ENCODE measurements at regions not wholly inside any gene's neighbourhood (a gene's known extent, or its start where the extent isn't known, plus 50 kb on each side); places are given as distances from the start of the nearest gene placed in this dataset.

- TF ChIP-seq ZFX (IDR thresholded peaks at IDR 0.05; ENCODE audit: borderline replicate concordance) (no peak), CTCF (IDR thresholded peaks at IDR 0.05) (no peak)
- no peak overlapping the region for H3K27ac ChIP-seq
These were observed 107.5 kb downstream of the NPTX2 start for GRCh38 chr7:98724591-98724990.

GRCh38 chr7:98727146-98727709 is 110.1 kb downstream of the NPTX2 start:
- no peak overlapping the region for H3K27ac ChIP-seq
- TF ChIP-seq ZFX (IDR thresholded peaks at IDR 0.05; ENCODE audit: borderline replicate concordance) (no peak), CTCF (IDR thresholded peaks at IDR 0.05) (no peak)

- H3K27ac ChIP-seq = no peak overlapping the region
- TF ChIP-seq ZFX (IDR thresholded peaks at IDR 0.05; ENCODE audit: borderline replicate concordance) (no peak), CTCF (IDR thresholded peaks at IDR 0.05) (no peak)
These were observed 111.5 kb downstream of the NPTX2 start for GRCh38 chr7:98728555-98728954.

- TF ChIP-seq CTCF (IDR thresholded peaks at IDR 0.05) (no peak), ZFX (IDR thresholded peaks at IDR 0.05; ENCODE audit: borderline replicate concordance) (no peak)
- H3K27ac ChIP-seq = no peak overlapping the region
These were observed 112.0 kb downstream of the NPTX2 start for GRCh38 chr7:98729121-98729520.

- H3K27ac ChIP-seq = no peak overlapping the region
- no peak for TF ChIP-seq ZFX (IDR thresholded peaks at IDR 0.05; ENCODE audit: borderline replicate concordance)
- no peak for TF ChIP-seq CTCF (IDR thresholded peaks at IDR 0.05)
These were observed 113.2 kb downstream of the NPTX2 start for GRCh38 chr7:98730326-98730725.

GRCh38 chr7:98731651-98732050 is 114.6 kb downstream of the NPTX2 start:
- TF ChIP-seq ZFX (IDR thresholded peaks at IDR 0.05; ENCODE audit: borderline replicate concordance) = no peak
- TF ChIP-seq CTCF (IDR thresholded peaks at IDR 0.05) = no peak
- H3K27ac ChIP-seq = no peak overlapping the region

GRCh38 chr7:98733036-98733435 is 116.0 kb downstream of the NPTX2 start:
- no peak for TF ChIP-seq ZFX (IDR thresholded peaks at IDR 0.05; ENCODE audit: borderline replicate concordance)
- peak; percentile 87 for TF ChIP-seq CTCF (IDR thresholded peaks at IDR 0.05)
- no peak overlapping the region for H3K27ac ChIP-seq
